HEK293 (cell line): ENCODE measurements at regions not wholly inside any gene's neighbourhood (a gene's known extent, or its start where the extent isn't known, plus 50 kb on each side); places are given as distances from the start of the nearest gene placed in this dataset.

ENCODE experiments used
- CTCF ChIA-PET: fragments of 350-600 bp; formaldehyde crosslinking; extraction: SDS; loops from one replicate; lab custom pipeline; 2021; ENCODE audit warnings: antibody characterized with exemption; lab: Yijun Ruan, JAX
- POLR2A ChIA-PET: fragments of 300-600 bp; formaldehyde crosslinking; extraction: SDS; loops from one replicate; lab custom pipeline; 2020; ENCODE audit warnings: antibody characterized with exemption, inconsistent platforms; lab: Yijun Ruan, JAX
- H3K27ac ChIP-seq: fragments of 200-500 bp; sonication (Bioruptor generic); 2 replicates; pipeline ENCODE4 v1.5.1; 2014; ENCODE audit warnings: low read depth, low read length, control low read depth, inconsistent platforms; ENCODE audit errors: extremely low read depth
- H3K36me3 ChIP-seq, 2 experiments: fragments of 200-500 bp in 1 of 2; sonication (Bioruptor generic) in 1 of 2; 1 replicate in 1 of 2; 2 replicates in 1 of 2; pipeline ENCODE4 v1.5.1; 2014 to 2017; ENCODE audit warnings: inconsistent platforms in 2 of 2, low read length in 2 of 2; ENCODE audit not compliant: control insufficient read depth in 2 of 2, insufficient read depth in 1 of 2
- H3K4me1 ChIP-seq: fragments of 200-500 bp; sonication (Bioruptor generic); 2 replicates; pipeline ENCODE4 v1.5.1; 2014; ENCODE audit warnings: mild to moderate bottlenecking, low read length, inconsistent platforms; ENCODE audit not compliant: control insufficient read depth, insufficient read depth
- H3K4me3 ChIP-seq: 2 replicates; pipeline ENCODE4 v1.5.1; 2011; ENCODE audit warnings: low read depth, mild to moderate bottlenecking, control low read depth, low read length, moderate library complexity
- H3K9me3 ChIP-seq: fragments of 200-500 bp; sonication (Bioruptor generic); 2 replicates; pipeline ENCODE4 v1.5.1; 2014; ENCODE audit warnings: low read depth, low read length, inconsistent platforms; ENCODE audit not compliant: control insufficient read depth, insufficient read depth
- BCL6B ChIP-seq: fragments of 450-650 bp; formaldehyde crosslinking; IDR thresholded peaks from 2 replicates; pipeline ENCODE4 v1.5.1; 2017; ENCODE audit warnings: missing biosample characterization, missing genetic modification characterization
- KLF17 ChIP-seq: fragments of 450-650 bp; formaldehyde crosslinking; IDR thresholded peaks from 2 replicates; pipeline ENCODE4 v1.5.1; 2016; ENCODE audit warnings: missing biosample characterization, missing genetic modification characterization
- PRDM1 ChIP-seq: fragments of 450-650 bp; formaldehyde crosslinking; IDR thresholded peaks from 2 replicates; pipeline ENCODE4; 2016; ENCODE audit warnings: missing biosample characterization, missing genetic modification characterization
- ZNF157 ChIP-seq: fragments of 450-650 bp; formaldehyde crosslinking; IDR thresholded peaks from 2 replicates; pipeline ENCODE4 v1.5.1; 2016; ENCODE audit warnings: missing biosample characterization, missing genetic modification characterization
- ZNF292 ChIP-seq: fragments of 450-650 bp; formaldehyde crosslinking; IDR thresholded peaks from 2 replicates; pipeline ENCODE4 v1.5.1; 2016; ENCODE audit warnings: low read depth, missing biosample characterization, missing genetic modification characterization, borderline replicate concordance
- ZNF571 ChIP-seq: fragments of 450-650 bp; formaldehyde crosslinking; IDR thresholded peaks from 2 replicates; pipeline ENCODE4 v1.5.0; 2017; ENCODE audit warnings: missing biosample characterization, missing genetic modification characterization
- ZNF654 ChIP-seq: fragments of 450-650 bp; formaldehyde crosslinking; IDR thresholded peaks from 2 replicates; pipeline ENCODE4 v1.5.1; 2016; ENCODE audit warnings: low read depth, missing biosample characterization, missing genetic modification characterization
- ZNF837 ChIP-seq: fragments of 450-650 bp; formaldehyde crosslinking; IDR thresholded peaks from 2 replicates; pipeline ENCODE4 v1.5.1; 2016; ENCODE audit warnings: missing biosample characterization, missing genetic modification characterization
- TF ChIP-seq, protein P1 (sequence below): fragments of 450-650 bp; formaldehyde crosslinking; IDR thresholded peaks from 2 replicates; pipeline ENCODE4 v1.5.1; 2017; ENCODE audit warnings: missing biosample characterization, missing genetic modification characterization
- TF ChIP-seq, protein P2 (sequence below): fragments of 450-650 bp; formaldehyde crosslinking; IDR thresholded peaks from 2 replicates; pipeline ENCODE4 v1.5.1; 2017; ENCODE audit warnings: missing biosample characterization, missing genetic modification characterization
- TF ChIP-seq, protein P3 (sequence below): fragments of 450-650 bp; formaldehyde crosslinking; IDR thresholded peaks from 2 replicates; pipeline ENCODE4 v1.5.1; 2016; ENCODE audit warnings: missing biosample characterization, missing genetic modification characterization
- TF ChIP-seq, protein P4 (sequence below): fragments of 450-650 bp; IDR thresholded peaks from 2 replicates; pipeline ENCODE4 v1.5.1; 2018; ENCODE audit warnings: missing biosample characterization, mild to moderate bottlenecking, missing genetic modification characterization

DNA sequence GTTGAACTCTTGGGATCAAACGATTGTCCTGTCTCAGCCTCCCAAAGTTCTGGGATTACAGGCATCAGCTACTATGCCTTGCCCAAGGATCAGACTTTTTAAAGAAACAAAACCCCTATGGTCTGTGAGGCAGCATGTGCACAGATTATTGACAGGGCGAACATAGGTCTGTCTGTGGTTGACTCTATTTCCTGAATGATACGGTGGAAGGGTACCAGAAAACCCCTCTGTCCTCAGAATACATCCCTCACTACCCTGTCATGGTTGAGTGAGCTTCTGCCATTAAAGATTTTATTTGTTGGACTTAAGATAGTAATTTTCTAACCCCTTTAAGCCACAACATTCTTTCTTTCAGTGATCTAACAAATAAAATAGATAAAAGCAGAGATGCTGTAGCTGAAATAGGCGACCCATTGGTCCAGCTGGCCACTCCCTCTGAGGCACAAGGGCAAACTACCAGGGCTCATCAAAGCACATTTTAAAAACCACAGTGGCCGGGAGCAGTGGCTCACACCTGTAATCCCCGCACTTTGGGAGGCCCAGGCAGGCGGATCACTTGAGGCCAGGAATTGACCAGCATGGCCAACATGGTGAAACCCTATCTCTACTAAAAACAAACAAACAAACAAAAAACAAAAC is 84.9 kb upstream of the ANKRD55 start (continued):
- TF ChIP-seq PRDM1 (tag by site-specific recombination), result no peak
- TF ChIP-seq, protein P1, sequence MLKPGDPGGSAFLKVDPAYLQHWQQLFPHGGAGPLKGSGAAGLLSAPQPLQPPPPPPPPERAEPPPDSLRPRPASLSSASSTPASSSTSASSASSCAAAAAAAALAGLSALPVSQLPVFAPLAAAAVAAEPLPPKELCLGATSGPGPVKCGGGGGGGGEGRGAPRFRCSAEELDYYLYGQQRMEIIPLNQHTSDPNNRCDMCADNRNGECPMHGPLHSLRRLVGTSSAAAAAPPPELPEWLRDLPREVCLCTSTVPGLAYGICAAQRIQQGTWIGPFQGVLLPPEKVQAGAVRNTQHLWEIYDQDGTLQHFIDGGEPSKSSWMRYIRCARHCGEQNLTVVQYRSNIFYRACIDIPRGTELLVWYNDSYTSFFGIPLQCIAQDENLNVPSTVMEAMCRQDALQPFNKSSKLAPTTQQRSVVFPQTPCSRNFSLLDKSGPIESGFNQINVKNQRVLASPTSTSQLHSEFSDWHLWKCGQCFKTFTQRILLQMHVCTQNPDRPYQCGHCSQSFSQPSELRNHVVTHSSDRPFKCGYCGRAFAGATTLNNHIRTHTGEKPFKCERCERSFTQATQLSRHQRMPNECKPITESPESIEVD (tag by site-specific recombination), result no peak
- TF ChIP-seq BCL6B (tag by site-specific recombination), result no peak
- TF ChIP-seq ZNF654, result no peak

DNA sequence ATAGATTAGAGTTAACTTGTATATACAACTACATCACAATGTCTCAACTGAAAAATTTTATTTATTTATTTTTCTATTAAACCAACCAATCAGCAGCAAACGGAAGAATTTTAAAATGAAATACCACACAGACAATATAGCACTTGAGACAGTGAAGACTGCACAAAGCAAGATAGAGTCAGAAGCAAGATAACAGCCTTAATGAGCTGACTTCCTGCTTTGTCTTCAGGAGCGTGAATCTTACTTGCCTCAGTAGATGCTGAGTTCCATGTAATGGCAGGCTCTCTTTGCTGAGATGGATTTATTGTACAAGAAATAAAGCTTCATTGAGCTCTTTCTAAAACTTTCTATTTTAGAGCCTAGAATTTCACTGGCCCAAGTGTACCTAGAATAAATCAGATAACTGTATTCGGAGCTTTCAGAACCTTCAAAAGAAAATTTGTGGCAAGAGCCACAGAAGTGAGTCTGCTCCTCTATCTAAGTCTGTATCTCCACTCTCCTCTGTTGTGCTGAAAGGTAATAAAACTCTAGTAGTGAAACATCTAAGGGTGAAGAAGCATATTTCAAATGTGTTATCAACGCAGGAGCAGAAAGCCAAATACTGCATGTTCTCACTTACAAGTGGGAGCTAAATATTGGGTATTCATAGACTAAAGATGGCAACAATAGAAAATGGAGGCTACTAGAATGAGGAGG is 83.3 kb upstream of the ANKRD55 start:
- Histone ChIP-seq H3K4me3 (no peak overlapping the region), H3K27ac (no peak overlapping the region), H3K4me1 (no peaks in the 10 kb centered on the region), H3K36me3 (no peaks in the 10 kb centered on the region), H3K9me3 (no peaks in the 10 kb centered on the region)
- ChIA-PET CTCF (no interaction called here), POLR2A (no interaction called here)
- TF ChIP-seq ZNF837 (tag by site-specific recombination) (no peak), KLF17 (tag by site-specific recombination) (no peak), ZNF157 (tag by site-specific recombination) (no peak), ZNF571 (tag by site-specific recombination) (no peak), ZNF292 (tag by site-specific recombination) (no peak)
- TF ChIP-seq, protein P2, sequence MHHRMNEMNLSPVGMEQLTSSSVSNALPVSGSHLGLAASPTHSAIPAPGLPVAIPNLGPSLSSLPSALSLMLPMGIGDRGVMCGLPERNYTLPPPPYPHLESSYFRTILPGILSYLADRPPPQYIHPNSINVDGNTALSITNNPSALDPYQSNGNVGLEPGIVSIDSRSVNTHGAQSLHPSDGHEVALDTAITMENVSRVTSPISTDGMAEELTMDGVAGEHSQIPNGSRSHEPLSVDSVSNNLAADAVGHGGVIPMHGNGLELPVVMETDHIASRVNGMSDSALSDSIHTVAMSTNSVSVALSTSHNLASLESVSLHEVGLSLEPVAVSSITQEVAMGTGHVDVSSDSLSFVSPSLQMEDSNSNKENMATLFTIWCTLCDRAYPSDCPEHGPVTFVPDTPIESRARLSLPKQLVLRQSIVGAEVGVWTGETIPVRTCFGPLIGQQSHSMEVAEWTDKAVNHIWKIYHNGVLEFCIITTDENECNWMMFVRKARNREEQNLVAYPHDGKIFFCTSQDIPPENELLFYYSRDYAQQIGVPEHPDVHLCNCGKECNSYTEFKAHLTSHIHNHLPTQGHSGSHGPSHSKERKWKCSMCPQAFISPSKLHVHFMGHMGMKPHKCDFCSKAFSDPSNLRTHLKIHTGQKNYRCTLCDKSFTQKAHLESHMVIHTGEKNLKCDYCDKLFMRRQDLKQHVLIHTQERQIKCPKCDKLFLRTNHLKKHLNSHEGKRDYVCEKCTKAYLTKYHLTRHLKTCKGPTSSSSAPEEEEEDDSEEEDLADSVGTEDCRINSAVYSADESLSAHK (tag by site-specific recombination), result no peak
- TF ChIP-seq, protein P3, sequence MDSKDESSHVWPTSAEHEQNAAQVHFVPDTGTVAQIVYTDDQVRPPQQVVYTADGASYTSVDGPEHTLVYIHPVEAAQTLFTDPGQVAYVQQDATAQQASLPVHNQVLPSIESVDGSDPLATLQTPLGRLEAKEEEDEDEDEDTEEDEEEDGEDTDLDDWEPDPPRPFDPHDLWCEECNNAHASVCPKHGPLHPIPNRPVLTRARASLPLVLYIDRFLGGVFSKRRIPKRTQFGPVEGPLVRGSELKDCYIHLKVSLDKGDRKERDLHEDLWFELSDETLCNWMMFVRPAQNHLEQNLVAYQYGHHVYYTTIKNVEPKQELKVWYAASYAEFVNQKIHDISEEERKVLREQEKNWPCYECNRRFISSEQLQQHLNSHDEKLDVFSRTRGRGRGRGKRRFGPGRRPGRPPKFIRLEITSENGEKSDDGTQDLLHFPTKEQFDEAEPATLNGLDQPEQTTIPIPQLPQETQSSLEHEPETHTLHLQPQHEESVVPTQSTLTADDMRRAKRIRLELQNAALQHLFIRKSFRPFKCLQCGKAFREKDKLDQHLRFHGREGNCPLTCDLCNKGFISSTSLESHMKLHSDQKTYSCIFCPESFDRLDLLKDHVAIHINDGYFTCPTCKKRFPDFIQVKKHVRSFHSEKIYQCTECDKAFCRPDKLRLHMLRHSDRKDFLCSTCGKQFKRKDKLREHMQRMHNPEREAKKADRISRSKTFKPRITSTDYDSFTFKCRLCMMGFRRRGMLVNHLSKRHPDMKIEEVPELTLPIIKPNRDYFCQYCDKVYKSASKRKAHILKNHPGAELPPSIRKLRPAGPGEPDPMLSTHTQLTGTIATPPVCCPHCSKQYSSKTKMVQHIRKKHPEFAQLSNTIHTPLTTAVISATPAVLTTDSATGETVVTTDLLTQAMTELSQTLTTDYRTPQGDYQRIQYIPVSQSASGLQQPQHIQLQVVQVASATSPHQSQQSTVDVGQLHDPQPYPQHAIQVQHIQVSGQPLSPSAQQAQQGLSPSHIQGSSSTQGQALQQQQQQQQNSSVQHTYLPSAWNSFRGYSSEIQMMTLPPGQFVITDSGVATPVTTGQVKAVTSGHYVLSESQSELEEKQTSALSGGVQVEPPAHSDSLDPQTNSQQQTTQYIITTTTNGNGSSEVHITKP (tag by site-specific recombination), result no peak
- TF ChIP-seq, protein P4, sequence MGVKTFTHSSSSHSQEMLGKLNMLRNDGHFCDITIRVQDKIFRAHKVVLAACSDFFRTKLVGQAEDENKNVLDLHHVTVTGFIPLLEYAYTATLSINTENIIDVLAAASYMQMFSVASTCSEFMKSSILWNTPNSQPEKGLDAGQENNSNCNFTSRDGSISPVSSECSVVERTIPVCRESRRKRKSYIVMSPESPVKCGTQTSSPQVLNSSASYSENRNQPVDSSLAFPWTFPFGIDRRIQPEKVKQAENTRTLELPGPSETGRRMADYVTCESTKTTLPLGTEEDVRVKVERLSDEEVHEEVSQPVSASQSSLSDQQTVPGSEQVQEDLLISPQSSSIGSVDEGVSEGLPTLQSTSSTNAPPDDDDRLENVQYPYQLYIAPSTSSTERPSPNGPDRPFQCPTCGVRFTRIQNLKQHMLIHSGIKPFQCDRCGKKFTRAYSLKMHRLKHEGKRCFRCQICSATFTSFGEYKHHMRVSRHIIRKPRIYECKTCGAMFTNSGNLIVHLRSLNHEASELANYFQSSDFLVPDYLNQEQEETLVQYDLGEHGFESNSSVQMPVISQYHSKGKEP (tag by site-specific recombination), result no peak
